ENCODE measurements at regions not wholly inside any gene's neighbourhood (a gene's known extent, or its start where the extent isn't known, plus 50 kb on each side); places are given as distances from the start of the nearest gene placed in this dataset.
"Not testable (repeated sequence)": the region's sequence is repeated elsewhere in the genome, so short reads cannot be mapped to it uniquely, and the experiment has no call there.

DNA sequence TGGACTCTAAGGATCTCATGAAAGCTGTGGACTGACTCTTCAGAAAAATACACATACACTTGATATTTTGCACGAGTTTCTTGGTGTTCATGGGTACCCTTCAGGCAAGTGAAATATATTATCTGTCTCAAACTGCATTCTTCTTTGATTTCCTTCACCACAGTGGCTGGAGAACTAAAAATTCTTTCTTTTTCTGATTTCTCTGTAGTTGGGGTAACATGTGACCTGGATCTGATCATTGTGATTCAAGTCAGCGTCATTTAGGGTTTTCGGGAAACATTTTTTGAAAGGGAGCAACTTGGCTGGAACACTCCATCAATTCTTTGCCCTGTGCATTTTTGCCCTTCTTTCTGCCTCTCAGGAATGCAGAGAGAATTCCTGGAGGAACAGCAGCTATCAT lies 205.8 kb downstream of the OR2B2 start:
- Histone ChIP-seq H3K27ac (no peak overlapping the region), H3K4me3 (no peak overlapping the region), H3K9me3 (no peaks in the 10 kb centered on the region), H3K4me1 (no peaks in the 10 kb centered on the region), H3K36me3 (no peaks in the 10 kb centered on the region), H3K27me3 (peaks cover 0 to 6% (median 0%) of the 10 kb centered on the region in 4 donors)
- intact Hi-C loops (cut with DNase I): no loop called here
- DNase-seq: no peak
- 86 to 89% methylated on average over 3 of the region's 3 CpGs for WGBS, 2 donors
- TF ChIP-seq, protein P1, sequence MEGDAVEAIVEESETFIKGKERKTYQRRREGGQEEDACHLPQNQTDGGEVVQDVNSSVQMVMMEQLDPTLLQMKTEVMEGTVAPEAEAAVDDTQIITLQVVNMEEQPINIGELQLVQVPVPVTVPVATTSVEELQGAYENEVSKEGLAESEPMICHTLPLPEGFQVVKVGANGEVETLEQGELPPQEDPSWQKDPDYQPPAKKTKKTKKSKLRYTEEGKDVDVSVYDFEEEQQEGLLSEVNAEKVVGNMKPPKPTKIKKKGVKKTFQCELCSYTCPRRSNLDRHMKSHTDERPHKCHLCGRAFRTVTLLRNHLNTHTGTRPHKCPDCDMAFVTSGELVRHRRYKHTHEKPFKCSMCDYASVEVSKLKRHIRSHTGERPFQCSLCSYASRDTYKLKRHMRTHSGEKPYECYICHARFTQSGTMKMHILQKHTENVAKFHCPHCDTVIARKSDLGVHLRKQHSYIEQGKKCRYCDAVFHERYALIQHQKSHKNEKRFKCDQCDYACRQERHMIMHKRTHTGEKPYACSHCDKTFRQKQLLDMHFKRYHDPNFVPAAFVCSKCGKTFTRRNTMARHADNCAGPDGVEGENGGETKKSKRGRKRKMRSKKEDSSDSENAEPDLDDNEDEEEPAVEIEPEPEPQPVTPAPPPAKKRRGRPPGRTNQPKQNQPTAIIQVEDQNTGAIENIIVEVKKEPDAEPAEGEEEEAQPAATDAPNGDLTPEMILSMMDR (IDR thresholded peaks at IDR 0.05): no peak
- TF ChIP-seq POLR2A (IDR thresholded peaks at IDR 0.05): no peak

DNA sequence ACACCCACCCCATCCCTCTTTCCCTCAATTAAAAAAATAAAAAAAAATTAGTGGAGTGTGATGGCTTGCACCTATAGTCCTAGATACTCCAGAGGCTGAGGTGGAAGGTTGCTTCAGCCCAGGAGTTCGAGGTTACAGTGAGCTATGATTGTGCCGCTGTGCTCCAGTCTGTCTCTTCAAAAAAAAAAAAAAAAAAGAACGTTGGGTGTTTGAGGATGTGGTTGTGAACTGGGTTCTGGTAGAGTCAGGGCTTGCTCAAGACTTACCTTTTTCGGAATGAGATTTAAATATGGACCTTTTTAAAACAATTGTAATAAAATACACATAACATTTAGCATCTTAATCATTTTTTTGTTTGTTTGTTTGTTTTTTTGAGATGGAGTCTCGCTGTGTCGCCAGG lies 211.9 kb downstream of the OR2B2 start:
- no peaks in the 10 kb centered on the region for H3K36me3 ChIP-seq
- no peak for DNase-seq
- no peaks in the 10 kb centered on the region for H3K4me1 ChIP-seq
- intact Hi-C loops (cut with DNase I): no loop called here
- TF ChIP-seq POLR2A (IDR thresholded peaks at IDR 0.05): no peak
- TF ChIP-seq, protein P1 (IDR thresholded peaks at IDR 0.05): no peak
- H3K9me3 ChIP-seq: no peaks in the 10 kb centered on the region
- no peak overlapping the region for H3K27ac ChIP-seq
- 85 to 86% methylated on average over 6 of the region's 6 CpGs for WGBS, 2 donors
- peaks cover 0 to 21% (median 0%) of the 10 kb centered on the region in 4 donors for H3K27me3 ChIP-seq
- no peak overlapping the region for H3K4me3 ChIP-seq

DNA sequence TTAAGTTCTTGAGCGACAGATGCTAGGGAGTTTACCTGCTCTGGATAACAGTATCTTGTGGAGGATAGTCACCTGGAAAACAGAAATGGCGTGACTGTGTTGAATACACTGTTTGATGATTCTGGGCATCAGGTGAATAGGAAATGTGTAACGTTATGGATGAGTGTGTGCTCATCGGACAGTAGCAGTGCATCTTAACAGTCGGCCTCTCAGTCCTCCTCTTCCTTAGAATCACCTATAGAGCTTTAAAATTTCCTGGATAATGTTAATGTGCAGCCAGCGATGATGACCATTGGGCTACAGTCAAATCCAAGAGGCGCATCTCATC lies 217.7 kb downstream of the OR2B2 start:
- peaks cover 0 to 40% (median 0%) of the 10 kb centered on the region in 4 donors for H3K27me3 ChIP-seq
- WGBS, 2 donors: 45 to 48% methylated on average over 6 to 7 of the region's 7 CpGs
- H3K9me3 ChIP-seq: no peaks in the 10 kb centered on the region
- H3K27ac ChIP-seq: peak overlapping the region in 2 of 4 donors; percentile 71
- intact Hi-C loops (cut with DNase I): no loop called here
- DNase-seq: no peak
- TF ChIP-seq, protein P1 (IDR thresholded peaks at IDR 0.05): no peak
- H3K4me1 ChIP-seq: peaks cover 0 to 8% (median 4%) of the 10 kb centered on the region in 3 donors
- peak overlapping the region; percentile 48 to 62 (median 60) for H3K4me3 ChIP-seq
- no peaks in the 10 kb centered on the region for H3K36me3 ChIP-seq

DNA sequence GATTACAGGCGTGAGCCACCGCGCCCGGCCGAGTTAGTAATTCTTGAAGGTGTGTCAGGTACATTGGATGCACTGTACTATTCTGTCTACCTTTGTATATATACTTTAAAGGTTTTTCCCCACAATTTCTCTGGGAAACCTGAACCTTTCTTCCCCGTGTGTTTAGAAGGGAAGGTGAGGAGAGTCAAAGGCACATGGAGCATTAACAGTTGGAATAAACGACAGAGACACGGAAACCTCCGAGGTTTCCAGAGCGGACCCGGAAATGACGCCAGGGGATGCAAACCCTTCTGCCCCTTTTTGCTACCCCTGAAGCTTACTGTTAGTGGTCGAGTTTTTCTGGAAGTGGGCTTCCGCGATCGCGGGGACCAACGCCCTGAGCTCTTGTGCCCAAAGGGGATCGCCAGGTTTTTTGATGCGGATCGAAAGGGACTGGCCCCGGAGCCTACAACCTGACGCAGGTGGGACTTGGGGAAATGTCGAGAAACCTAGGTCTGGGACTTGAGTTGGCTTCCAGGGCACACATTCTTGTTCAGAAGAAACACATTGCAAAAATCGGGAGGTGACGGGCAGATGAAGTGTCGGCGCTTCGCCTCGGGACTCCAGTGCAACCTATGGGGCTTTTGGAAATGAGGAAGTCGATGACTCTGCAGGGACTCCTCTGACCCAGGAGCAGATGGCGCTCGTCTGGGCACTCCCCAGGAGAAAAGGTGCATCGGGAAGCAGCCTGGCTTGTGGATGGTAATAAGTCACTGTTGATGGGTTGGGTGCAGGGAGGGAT lies 218.2 kb downstream of the OR2B2 start:
- peaks cover 0 to 13% (median 4%) of the 10 kb centered on the region in 3 donors for H3K4me1 ChIP-seq
- no peak for DNase-seq
- H3K27me3 ChIP-seq: peaks cover 0 to 40% (median 0%) of the 10 kb centered on the region in 4 donors
- H3K9me3 ChIP-seq: no peaks in the 10 kb centered on the region
- TF ChIP-seq, protein P1 (IDR thresholded peaks at IDR 0.05): no peak
- no peak for TF ChIP-seq POLR2A (IDR thresholded peaks at IDR 0.05)
- peak overlapping the region; percentile 48 to 62 (median 60) for H3K4me3 ChIP-seq
- peak overlapping the region in 3 of 4 donors; percentile 67 to 71 (median 71) for H3K27ac ChIP-seq
- no peaks in the 10 kb centered on the region for H3K36me3 ChIP-seq
- intact Hi-C loops (cut with DNase I): no loop called here
- WGBS, 2 donors: 0 to 1% methylated on average over 18 to 24 of the region's 34 CpGs

DNA sequence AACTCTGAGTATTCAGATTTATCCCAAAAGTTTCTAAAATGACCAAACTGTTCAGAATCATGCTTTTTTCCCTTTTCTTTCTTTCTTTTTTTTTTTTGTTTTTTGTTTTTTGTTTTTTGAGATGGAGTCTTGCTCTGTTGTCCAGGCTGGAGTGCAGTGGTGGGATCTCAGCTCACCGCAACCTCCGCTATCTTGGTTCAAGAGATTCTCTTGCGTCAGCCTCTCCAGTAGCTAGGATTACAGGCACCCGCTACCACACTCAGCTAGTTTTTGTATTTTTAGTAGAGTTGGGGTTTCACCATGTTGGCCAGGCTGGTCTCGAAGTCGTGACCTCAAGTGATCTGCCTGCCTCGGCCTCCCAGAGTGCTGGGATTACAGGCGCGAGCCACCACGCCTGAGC lies 219.2 kb upstream of the ZNF184 start:
- DNase-seq; H3K36me3 ChIP-seq; H3K4me3 ChIP-seq; H3K9me3 ChIP-seq; intact Hi-C loops (cut with DNase I); H3K27ac ChIP-seq: not testable (repeated sequence)
- H3K4me1 ChIP-seq: peaks cover 2 to 28% (median 4%) of the 10 kb centered on the region in 3 donors
- WGBS, 2 donors: 93 to 96% methylated on average over 9 to 10 of the region's 10 CpGs
- peaks cover 0 to 34% (median 0%) of the 10 kb centered on the region in 4 donors for H3K27me3 ChIP-seq

Measured in esophagus squamous epithelium (tissue), 5 donors.